OCI-LY3 (cell line): ENCODE measurements at regions not wholly inside any gene's neighbourhood (a gene's known extent, or its start where the extent isn't known, plus 50 kb on each side); places are given as distances from the start of the nearest gene placed in this dataset.

Source experiments
- EZH2phosphoT487 ChIP-seq: fragments of 200-600 bp; shearing (Covaris generic); IDR thresholded peaks from 2 replicates; pipeline ENCODE4 v1.6.1; 2018; ENCODE audit warnings: antibody characterized with exemption, mixed run types, low read depth
- TF ChIP-seq, protein P1 (sequence below): fragments of 200-600, 300-600 bp; sonication (generic); IDR thresholded peaks from 2 replicates; pipeline ENCODE4 v1.5.1; 2014; ENCODE audit warnings: antibody characterized with exemption, low read length, low read depth

DNA sequence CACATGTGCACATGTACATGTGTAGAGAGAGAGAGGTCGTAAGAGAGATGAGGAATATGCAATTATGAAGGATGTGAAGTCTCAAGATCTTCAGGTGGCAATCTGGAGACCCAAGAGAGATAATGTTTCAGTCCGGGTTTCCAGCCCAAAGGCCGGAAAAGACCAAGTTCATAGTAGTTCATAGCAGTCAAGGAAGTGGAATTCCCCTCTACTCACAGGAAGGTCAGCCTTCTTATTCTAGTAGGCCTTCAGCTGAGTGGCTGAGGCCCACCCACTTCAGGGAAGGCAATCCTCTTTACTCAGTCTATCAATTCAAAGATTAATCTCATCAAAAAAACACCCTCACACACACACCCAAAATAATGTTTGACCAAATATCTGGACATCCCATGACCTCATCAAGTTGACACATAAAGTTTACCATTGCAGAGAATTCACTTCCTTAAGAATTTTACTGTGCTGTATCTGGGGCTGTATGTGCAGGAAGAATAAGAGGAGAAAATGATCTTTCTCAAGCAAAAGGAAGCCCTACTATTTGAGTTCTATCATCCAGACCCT, 114.6 kb downstream of the TNFSF18 start:
- TF ChIP-seq, protein P1, sequence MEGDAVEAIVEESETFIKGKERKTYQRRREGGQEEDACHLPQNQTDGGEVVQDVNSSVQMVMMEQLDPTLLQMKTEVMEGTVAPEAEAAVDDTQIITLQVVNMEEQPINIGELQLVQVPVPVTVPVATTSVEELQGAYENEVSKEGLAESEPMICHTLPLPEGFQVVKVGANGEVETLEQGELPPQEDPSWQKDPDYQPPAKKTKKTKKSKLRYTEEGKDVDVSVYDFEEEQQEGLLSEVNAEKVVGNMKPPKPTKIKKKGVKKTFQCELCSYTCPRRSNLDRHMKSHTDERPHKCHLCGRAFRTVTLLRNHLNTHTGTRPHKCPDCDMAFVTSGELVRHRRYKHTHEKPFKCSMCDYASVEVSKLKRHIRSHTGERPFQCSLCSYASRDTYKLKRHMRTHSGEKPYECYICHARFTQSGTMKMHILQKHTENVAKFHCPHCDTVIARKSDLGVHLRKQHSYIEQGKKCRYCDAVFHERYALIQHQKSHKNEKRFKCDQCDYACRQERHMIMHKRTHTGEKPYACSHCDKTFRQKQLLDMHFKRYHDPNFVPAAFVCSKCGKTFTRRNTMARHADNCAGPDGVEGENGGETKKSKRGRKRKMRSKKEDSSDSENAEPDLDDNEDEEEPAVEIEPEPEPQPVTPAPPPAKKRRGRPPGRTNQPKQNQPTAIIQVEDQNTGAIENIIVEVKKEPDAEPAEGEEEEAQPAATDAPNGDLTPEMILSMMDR = no peak
- TF ChIP-seq EZH2phosphoT487 = no peak
